ENCODE measurements at regions not wholly inside any gene's neighbourhood (a gene's known extent, or its start where the extent isn't known, plus 50 kb on each side); places are given as distances from the start of the nearest gene placed in this dataset.

DNA sequence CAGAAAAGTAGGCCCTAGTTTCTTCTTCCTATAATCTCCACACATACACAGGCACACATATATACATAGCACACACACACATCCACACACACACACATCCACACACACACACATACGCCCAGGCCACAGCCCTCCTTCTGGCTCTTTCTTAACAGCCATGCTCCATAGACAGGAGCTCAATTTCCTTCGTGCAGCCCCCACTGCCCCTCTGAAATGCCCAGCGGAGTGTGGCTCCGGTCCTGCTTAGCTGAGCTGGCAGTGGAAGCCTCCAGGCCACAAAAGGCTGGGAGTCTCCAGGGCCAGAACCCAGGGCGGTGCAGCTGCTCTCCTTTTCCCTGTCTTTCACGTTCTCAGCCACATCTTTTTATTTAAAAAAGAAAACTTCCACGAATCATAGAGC is 282.9 kb upstream of the IGFBP3 start:
- no peak for DNase-seq (ENCODE audit: low spot score)

DNA sequence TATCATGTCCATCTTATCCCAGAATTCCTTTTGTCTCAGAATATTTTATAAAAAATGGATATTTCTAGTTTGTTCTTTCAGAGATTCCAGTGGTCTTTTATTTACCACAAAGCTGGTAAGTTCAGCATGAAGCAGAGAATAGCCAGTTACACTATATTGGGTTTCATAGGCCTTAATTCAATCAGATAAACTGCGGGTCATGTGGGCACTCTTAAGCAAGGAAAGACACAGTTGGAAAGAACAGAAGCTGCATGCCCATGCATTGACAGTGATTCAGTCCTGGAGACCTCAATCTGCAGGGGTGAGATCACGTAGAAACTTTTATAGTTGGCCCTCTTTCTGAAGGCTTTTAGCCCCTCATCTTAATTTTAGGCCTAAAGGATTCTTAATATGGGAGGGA is 281.3 kb upstream of the IGFBP3 start:
- no peak for DNase-seq (ENCODE audit: low spot score)

- no peak for DNase-seq (ENCODE audit: low spot score)
These were observed 280.9 kb upstream of the IGFBP3 start for GRCh38 chr7:46201961-46202360.

GRCh38 chr7:46198701-46199100 is 277.6 kb upstream of the IGFBP3 start:
- DNase-seq (ENCODE audit: low spot score) = no peak

GRCh38 chr7:46197785-46198540 is 276.9 kb upstream of the IGFBP3 start:
- no peak for DNase-seq (ENCODE audit: low spot score)

DNA sequence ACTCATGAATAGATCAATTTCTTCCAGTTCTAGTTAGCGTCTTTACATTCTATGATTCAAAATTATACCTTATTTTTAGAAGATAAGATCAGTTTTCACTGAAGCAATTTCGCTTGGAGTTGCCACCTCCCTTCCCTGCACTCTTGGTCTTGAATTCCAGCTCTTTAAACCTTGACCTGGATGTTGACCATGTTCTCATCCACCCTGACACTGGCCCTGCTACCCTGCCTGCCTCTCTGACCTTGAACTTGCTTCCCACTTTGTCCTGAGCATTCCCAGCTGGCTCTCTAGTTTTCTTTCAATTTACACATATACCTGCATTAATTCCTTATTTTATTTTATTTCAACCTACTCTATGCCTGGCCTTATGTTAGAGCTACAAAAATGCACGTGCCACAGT is 274.9 kb upstream of the IGFBP3 start:
- no peak for DNase-seq (ENCODE audit: low spot score)

DNA sequence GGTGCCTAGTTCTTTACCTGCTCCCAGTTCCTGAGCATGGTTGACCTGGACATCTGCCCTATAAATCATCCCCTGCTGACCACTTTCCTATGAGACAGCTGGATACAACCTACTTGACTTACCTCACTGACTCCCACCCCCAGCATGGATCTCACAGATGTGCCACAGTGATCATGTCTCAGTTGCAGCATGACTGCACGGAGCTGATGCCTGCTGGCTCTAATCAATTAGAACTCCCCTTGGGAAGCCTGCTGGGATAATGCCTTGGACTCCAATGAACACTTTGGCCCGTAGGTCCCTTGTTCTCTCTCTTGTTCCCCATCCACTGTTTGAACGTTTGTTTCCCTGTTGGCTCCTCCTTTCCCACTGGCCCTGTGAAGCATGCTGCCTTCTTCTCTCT is 271.2 kb upstream of the IGFBP3 start:
- DNase-seq (ENCODE audit: low spot score) = no peak

DNA sequence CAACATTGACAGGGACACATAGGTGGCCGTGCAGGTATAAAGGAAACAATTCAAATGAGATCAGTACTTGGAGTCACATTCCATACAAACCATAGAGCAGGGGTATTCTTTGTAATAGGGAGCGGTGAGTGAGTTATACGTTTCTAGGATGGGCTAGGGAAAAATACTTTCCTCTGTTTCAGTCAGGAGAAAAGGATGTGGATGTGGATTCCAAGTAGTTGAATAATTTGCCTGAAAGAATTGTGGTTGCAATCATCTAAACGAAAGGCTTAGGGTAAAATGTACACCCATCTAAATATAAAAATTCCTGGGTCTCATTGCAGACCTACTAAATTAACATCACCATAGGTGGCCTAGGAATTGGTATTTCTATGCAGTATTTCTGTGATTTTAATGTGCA is 270.7 kb upstream of the IGFBP3 start:
- DNase-seq (ENCODE audit: low spot score) = no peak

GRCh38 chr7:46191296-46191695 is 270.2 kb upstream of the IGFBP3 start:
- DNase-seq (ENCODE audit: low spot score) = no peak

DNA sequence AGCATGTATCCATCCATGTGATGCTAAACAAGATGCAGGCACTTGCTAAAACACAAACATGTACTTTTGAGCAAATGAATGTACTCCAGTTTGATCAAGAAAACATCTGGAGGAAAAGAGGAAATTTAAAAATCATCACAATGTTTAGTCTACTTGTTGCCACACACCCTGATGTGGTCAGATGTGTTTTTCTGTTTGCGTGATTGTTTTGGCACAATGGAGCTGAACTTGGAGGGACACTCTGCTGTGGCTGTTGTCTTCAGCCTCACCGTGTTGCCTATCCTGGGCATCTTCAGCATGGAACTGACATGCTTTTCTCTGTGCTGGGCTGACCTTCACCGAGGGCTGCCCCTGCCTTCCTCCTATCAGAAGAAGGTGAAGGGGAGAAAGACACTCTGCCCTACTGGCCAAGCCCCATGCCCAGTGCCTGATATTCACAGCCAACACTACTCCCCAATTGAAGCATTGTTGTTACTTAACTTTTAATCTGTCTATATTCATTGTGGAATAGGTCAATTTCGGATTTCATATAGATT is 268.3 kb upstream of the IGFBP3 start:
- no peak for DNase-seq (ENCODE audit: low spot score)

GRCh38 chr7:46186131-46186530 is 265.1 kb upstream of the IGFBP3 start:
- no peak for DNase-seq (ENCODE audit: low spot score)

DNA sequence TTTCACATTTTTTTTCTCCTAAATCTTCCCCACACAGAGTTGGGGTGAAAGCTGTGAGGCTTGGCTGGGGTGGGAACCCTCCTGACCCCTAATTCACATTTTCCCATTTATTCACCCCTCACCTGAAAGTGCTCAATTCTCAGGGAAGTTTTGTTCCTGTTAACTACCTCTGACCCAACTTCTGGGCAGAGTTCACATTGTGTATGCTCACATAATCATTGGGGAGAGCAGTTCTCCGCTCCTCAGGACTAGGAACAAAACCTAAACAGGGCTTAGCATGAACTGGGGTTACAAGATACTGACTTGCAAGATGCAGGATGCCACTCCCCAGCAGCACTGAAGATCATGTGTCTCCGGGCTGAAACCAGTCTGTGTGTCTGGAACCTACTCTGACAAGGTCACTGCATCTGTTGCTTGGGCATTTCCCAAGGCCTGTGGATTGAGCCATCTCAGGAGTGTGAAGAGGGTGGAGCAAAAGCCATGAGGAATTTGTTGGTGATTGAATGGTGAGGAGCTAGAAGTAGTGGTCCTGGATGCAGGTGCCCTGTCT is 258.1 kb upstream of the IGFBP3 start:
- DNase-seq (ENCODE audit: low spot score) = no peak

GRCh38 chr7:46178661-46179060 is 257.6 kb upstream of the IGFBP3 start:
- DNase-seq (ENCODE audit: low spot score) = no peak

GRCh38 chr7:46177821-46178220 is 256.7 kb upstream of the IGFBP3 start:
- no peak for DNase-seq (ENCODE audit: low spot score)

DNA sequence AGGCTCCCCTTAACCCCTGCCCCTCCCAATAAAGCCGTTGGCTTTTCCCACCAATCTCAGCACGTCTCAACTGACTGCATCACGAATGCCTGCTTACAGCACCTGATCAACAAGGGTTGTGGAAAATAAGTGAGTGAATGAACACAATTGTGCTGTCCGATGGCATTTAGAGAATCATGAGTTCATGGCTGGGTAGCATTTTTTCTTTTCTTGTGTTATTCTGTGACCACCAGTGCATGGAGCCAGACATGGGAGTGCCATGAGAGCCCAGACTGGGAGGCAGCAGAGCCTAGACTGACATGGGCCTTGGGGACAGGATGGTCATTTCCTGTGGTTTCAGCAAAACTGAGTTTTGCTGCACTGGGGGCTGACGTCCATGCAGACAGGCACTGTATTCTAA is 254.1 kb upstream of the IGFBP3 start:
- no peak for DNase-seq (ENCODE audit: low spot score)

- DNase-seq (ENCODE audit: low spot score) = no peak
These were observed 253.1 kb upstream of the IGFBP3 start for GRCh38 chr7:46174196-46174580.

GRCh38 chr7:46173476-46174195 is 252.6 kb upstream of the IGFBP3 start:
- DNase-seq (ENCODE audit: low spot score) = no peak

- DNase-seq (ENCODE audit: low spot score) = no peak
These were observed 249.7 kb upstream of the IGFBP3 start for GRCh38 chr7:46170792-46171191.

DNA sequence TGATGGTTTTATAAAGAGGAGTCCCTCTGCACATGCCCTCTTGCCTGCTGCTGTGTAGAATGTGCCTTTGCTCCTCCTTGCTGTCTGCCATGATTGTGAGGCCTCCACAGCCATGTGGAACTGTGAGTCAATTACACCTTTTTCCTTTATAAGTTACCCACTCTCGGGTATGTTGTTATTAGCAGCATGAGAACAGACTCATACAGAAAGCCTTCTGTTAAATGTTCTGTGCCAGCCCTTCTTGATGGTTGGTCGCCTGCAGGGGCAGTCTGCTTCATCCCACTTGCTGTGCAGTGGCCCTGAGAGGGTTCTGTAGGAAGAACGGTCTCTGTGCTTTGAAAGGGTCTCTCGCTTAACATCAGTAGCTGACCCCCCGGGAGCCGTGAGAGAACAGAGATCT is 248.9 kb upstream of the IGFBP3 start:
- no peak for DNase-seq (ENCODE audit: low spot score)

DNA sequence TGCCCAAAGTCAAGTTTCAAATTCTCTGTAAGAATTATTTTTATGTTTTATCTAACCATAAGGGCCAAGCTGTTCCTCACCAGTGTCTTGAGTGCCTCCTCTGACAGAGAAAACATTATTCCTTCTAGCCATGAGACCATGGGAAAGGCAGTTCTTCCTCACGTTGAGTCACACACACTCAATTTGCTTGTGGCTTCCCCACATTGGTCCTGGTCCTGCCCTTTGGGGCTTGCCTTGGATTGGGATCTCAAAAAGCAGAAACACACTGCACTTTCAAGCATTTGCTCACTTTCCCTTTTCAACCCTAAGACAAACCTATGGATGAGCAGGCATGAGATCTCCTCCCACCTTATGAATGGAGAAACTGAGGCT is 248.3 kb upstream of the IGFBP3 start:
- no peak for DNase-seq (ENCODE audit: low spot score)

GRCh38 chr7:46168671-46169383 is 247.8 kb upstream of the IGFBP3 start:
- DNase-seq (ENCODE audit: low spot score) = no peak

- no peak for DNase-seq (ENCODE audit: low spot score)
These were observed 247.2 kb upstream of the IGFBP3 start for GRCh38 chr7:46168231-46168630.

GRCh38 chr7:46165276-46165675 is 244.2 kb upstream of the IGFBP3 start:
- DNase-seq (ENCODE audit: low spot score) = no peak
